AG04449 (cell line): ENCODE measurements at regions not wholly inside any gene's neighbourhood (a gene's known extent, or its start where the extent isn't known, plus 50 kb on each side); places are given as distances from the start of the nearest gene placed in this dataset.

ENCODE experiments used
- CTCF ChIA-PET: fragments of 350-600 bp; formaldehyde crosslinking; extraction: SDS; loops from one replicate; lab custom pipeline; 2021; ENCODE audit warnings: antibody characterized with exemption; lab: Yijun Ruan, JAX
- POLR2A ChIA-PET: fragments of 400-600, 350-600 bp; formaldehyde crosslinking; extraction: SDS; loops from one replicate; lab custom pipeline; 2020; ENCODE audit warnings: antibody characterized with exemption, inconsistent platforms; lab: Yijun Ruan, JAX
- DNase-seq: peaks from one replicate; pipeline ENCODE4 v3.0.0-alpha.2; 2010; ENCODE audit warnings: low read depth, low spot score
- H3K4me3 ChIP-seq: 2 replicates; pipeline ENCODE4 v1.5.1; 2011; ENCODE audit warnings: low read depth, mild to moderate bottlenecking, control low read depth, low read length
- CTCF ChIP-seq: IDR thresholded peaks from one replicate; pipeline ENCODE4 v1.5.1; 2011; ENCODE audit warnings: mild to moderate bottlenecking, moderate library complexity, low read length, control low read depth, inconsistent platforms; ENCODE audit not compliant: insufficient read depth; ENCODE audit errors: missing control alignments

GRCh38 chr3:152718810-152719209 is 116.1 kb upstream of the P2RY1 start:
- no peak overlapping the region for H3K4me3 ChIP-seq
- DNase-seq, result no peak
- CTCF ChIA-PET, result no interaction called here
- POLR2A ChIA-PET, result no interaction called here
- TF ChIP-seq CTCF, result no peak

GRCh38 chr3:152719264-152719663 is 115.7 kb upstream of the P2RY1 start:
- ChIA-PET CTCF (no interaction called here), POLR2A (no interaction called here)
- no peak for DNase-seq

GRCh38 chr3:152720951-152721718 is 113.8 kb upstream of the P2RY1 start:
- TF ChIP-seq CTCF, result no peak
- DNase-seq, result no peak
- H3K4me3 ChIP-seq, result no peak overlapping the region
- ChIA-PET CTCF (no interaction called here), POLR2A (no interaction called here)

More at GRCh38 chr3:152719264-152719663, 115.7 kb upstream of the P2RY1 start:
- no peak overlapping the region for H3K4me3 ChIP-seq
- no peak for TF ChIP-seq CTCF

- H3K4me3 ChIP-seq, result no peak overlapping the region
- no peak for TF ChIP-seq CTCF
- ChIA-PET POLR2A (no interaction called here), CTCF (no interaction called here)
- no peak for DNase-seq
Measured at GRCh38 chr3:152724270-152724669, 110.7 kb upstream of the P2RY1 start.

- TF ChIP-seq CTCF, result no peak
- ChIA-PET CTCF (no interaction called here), POLR2A (no interaction called here)
- no peak overlapping the region for H3K4me3 ChIP-seq
- DNase-seq, result no peak
Measured at GRCh38 chr3:152728231-152728980, 106.5 kb upstream of the P2RY1 start.

- POLR2A ChIA-PET, result no interaction called here
- H3K4me3 ChIP-seq, result no peak overlapping the region
- DNase-seq, result no peak
- TF ChIP-seq CTCF, result no peak
- CTCF ChIA-PET, result no interaction called here
Measured at GRCh38 chr3:152729906-152730305, 105.0 kb upstream of the P2RY1 start.
